CD8-positive, alpha-beta memory T cell (primary cell): ENCODE measurements at regions not wholly inside any gene's neighbourhood (a gene's known extent, or its start where the extent isn't known, plus 50 kb on each side); places are given as distances from the start of the nearest gene placed in this dataset.
A peak's percentile ranks its signal among the peaks of the same experiment; 100 is the strongest.

Experiments
- CTCF ChIA-PET: fragments of 350-600 bp; sonication (Branson Sonifier 250); formaldehyde crosslinking; loops from one replicate; lab custom pipeline; 2021; ENCODE audit warnings: antibody characterized with exemption; lab: Charles Lee
- POLR2A ChIA-PET: fragments of 350-600 bp; sonication (Branson Sonifier 250); formaldehyde crosslinking; loops from one replicate; lab custom pipeline; 2021; ENCODE audit warnings: antibody characterized with exemption; lab: Charles Lee
- DNase-seq, 5 donors: peaks; one replicate each; pipeline versions ENCODE4 v3.0.0 to v3.0.0-alpha.2; 2020 to 2022; ENCODE audit warnings: mixed read lengths in 1 of 5
- H3K27ac ChIP-seq: one replicate; pipeline ENCODE4 v1.7.0; 2013; ENCODE audit warnings: low read depth, mild to moderate bottlenecking, low read length, moderate library complexity
- H3K27me3 ChIP-seq: 2 replicates; pipeline ENCODE4 v1.7.0; 2013; ENCODE audit warnings: low read length, mild to moderate bottlenecking; ENCODE audit not compliant: insufficient read depth, poor library complexity, severe bottlenecking
- H3K36me3 ChIP-seq: 2 replicates; pipeline ENCODE4 v1.7.0; 2013; ENCODE audit warnings: mild to moderate bottlenecking, low read length, moderate library complexity; ENCODE audit not compliant: insufficient read depth
- H3K4me1 ChIP-seq: 2 replicates; pipeline ENCODE4 v1.7.0; 2013; ENCODE audit warnings: mild to moderate bottlenecking, low read length, moderate library complexity; ENCODE audit not compliant: insufficient read depth
- H3K4me3 ChIP-seq: 2 replicates; pipeline ENCODE4 v1.7.0; 2013; ENCODE audit warnings: mild to moderate bottlenecking, low read length
- H3K9me3 ChIP-seq: 2 replicates; pipeline ENCODE4 v1.7.0; 2013; ENCODE audit warnings: mild to moderate bottlenecking, low read length
- H3K27ac Mint-ChIP-seq, 8 donors: one replicate each; pipeline ENCODE4 v1.8.0; 2020 to 2021; ENCODE audit warnings: mixed read lengths in 8 of 8, mild to moderate bottlenecking in 6 of 8, inconsistent platforms in 3 of 8, moderate library complexity in 3 of 8
- H3K27me3 Mint-ChIP-seq, 2 donors: one replicate each; pipeline ENCODE4 v1.8.0; 2020 to 2021; ENCODE audit warnings: mixed read lengths in 2 of 2, mild to moderate bottlenecking in 1 of 2, moderate library complexity in 1 of 2
- H3K36me3 Mint-ChIP-seq, 3 donors: one replicate each; pipeline ENCODE4 v1.8.0; 2020 to 2021; ENCODE audit warnings: mixed read lengths in 3 of 3, inconsistent platforms in 1 of 3, mild to moderate bottlenecking in 1 of 3
- H3K4me1 Mint-ChIP-seq, 3 donors: one replicate each; pipeline ENCODE4 v1.8.0; 2020 to 2021; ENCODE audit warnings: mixed read lengths in 3 of 3, inconsistent platforms in 1 of 3, mild to moderate bottlenecking in 1 of 3
- H3K4me3 Mint-ChIP-seq, 7 donors: one replicate each; pipeline ENCODE4 v1.8.0; 2020 to 2021; ENCODE audit warnings: mixed read lengths in 7 of 7, mild to moderate bottlenecking in 6 of 7, moderate library complexity in 4 of 7, inconsistent platforms in 2 of 7
- H3K9me3 Mint-ChIP-seq, 5 donors: one replicate each; pipeline ENCODE4 v1.8.0; 2020 to 2022; ENCODE audit warnings: mixed read lengths in 5 of 5, mild to moderate bottlenecking in 3 of 5, moderate library complexity in 2 of 5, inconsistent platforms in 1 of 5

GRCh38 chrX:124665621-124666400 is 319.4 kb downstream of the SH2D1A start:
- Mint-ChIP-seq H3K36me3 (no peaks in the 10 kb centered on the region), H3K27ac (peak overlapping the region in 1 of 8 donors; percentile 16), H3K4me3 (no peak overlapping the region), H3K9me3 (peaks cover 0 to 2% (median 0%) of the 10 kb centered on the region in 5 donors), H3K4me1 (peaks cover 2 to 8% (median 7%) of the 10 kb centered on the region in 3 donors), H3K27me3 (peaks cover 0 to 4% of the 10 kb centered on the region in 2 donors)
- H3K4me3 ChIP-seq: no peak overlapping the region
- H3K36me3 ChIP-seq: no peaks in the 10 kb centered on the region
- ChIA-PET CTCF (no interaction called here), POLR2A (interaction anchor here (0.6 kb wide), 1 partner anchor 538 kb away, joined by 3 read pairs; no protein-coding TSS in a partner anchor)
- H3K27me3 ChIP-seq: no peaks in the 10 kb centered on the region
- no peak for DNase-seq
- no peaks in the 10 kb centered on the region for H3K4me1 ChIP-seq
- no peaks in the 10 kb centered on the region for H3K9me3 ChIP-seq
- no peak overlapping the region for H3K27ac ChIP-seq

GRCh38 chrX:124679199-124679598 is 332.8 kb downstream of the SH2D1A start:
- H3K4me3 Mint-ChIP-seq: no peak overlapping the region

GRCh38 chrX:124680287-124680686 is 333.9 kb downstream of the SH2D1A start:
- Histone ChIP-seq H3K9me3 (no peaks in the 10 kb centered on the region), H3K4me3 (no peak overlapping the region), H3K4me1 (no peaks in the 10 kb centered on the region), H3K36me3 (no peaks in the 10 kb centered on the region), H3K27ac (no peak overlapping the region), H3K27me3 (no peaks in the 10 kb centered on the region)
- Mint-ChIP-seq H3K27me3 (no peaks in the 10 kb centered on the region), H3K4me1 (no peaks in the 10 kb centered on the region), H3K9me3 (peaks cover 0 to 10% (median 6%) of the 10 kb centered on the region in 5 donors), H3K4me3 (no peak overlapping the region), H3K27ac (no peak overlapping the region), H3K36me3 (no peaks in the 10 kb centered on the region)
- ChIA-PET CTCF (no interaction called here), POLR2A (no interaction called here)
- no peak for DNase-seq

More at GRCh38 chrX:124679199-124679598, 332.8 kb downstream of the SH2D1A start:
- H3K4me1 Mint-ChIP-seq: no peaks in the 10 kb centered on the region
- no peak overlapping the region for H3K27ac ChIP-seq
- no peaks in the 10 kb centered on the region for H3K27me3 Mint-ChIP-seq
- no peak overlapping the region for H3K27ac Mint-ChIP-seq
- no peaks in the 10 kb centered on the region for H3K27me3 ChIP-seq
- H3K36me3 ChIP-seq: no peaks in the 10 kb centered on the region
- H3K9me3 ChIP-seq: no peaks in the 10 kb centered on the region
- no peaks in the 10 kb centered on the region for H3K36me3 Mint-ChIP-seq
- POLR2A ChIA-PET: no interaction called here
- no peaks in the 10 kb centered on the region for H3K4me1 ChIP-seq
- no peak for DNase-seq
- H3K4me3 ChIP-seq: no peak overlapping the region
- CTCF ChIA-PET: no interaction called here
- peaks cover 0 to 3% (median 0%) of the 10 kb centered on the region in 5 donors for H3K9me3 Mint-ChIP-seq

DNA sequence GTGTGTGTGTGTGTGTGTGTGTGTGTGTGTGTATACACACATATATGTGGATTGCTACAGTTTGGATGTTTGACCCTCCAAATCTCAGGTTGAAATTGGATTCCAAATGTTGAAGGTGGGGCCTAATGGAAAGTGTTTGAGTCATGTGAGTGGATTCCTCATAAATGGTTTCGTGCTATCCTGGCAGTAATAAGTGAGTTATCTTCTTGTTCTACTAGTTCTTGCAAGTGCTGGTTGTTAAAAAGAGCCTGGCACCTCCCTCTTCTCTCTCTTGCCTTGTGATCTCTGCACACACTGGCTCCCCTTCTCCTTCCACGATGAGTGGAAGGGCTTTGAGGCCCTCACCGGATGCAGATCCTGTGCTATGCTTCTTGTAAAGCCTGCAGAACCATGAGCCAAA is 344.1 kb downstream of the SH2D1A start:
- Histone ChIP-seq H3K4me1 (no peaks in the 10 kb centered on the region), H3K27ac (no peak overlapping the region), H3K9me3 (no peaks in the 10 kb centered on the region), H3K4me3 (no peak overlapping the region), H3K36me3 (no peaks in the 10 kb centered on the region), H3K27me3 (no peaks in the 10 kb centered on the region)
- ChIA-PET CTCF (no interaction called here), POLR2A (no interaction called here)
- H3K27me3 Mint-ChIP-seq: peaks cover 0 to 3% of the 10 kb centered on the region in 2 donors
- DNase-seq: no peak
- no peaks in the 10 kb centered on the region for H3K36me3 Mint-ChIP-seq
- H3K27ac Mint-ChIP-seq: no peak overlapping the region
- H3K4me3 Mint-ChIP-seq: no peak overlapping the region
- H3K4me1 Mint-ChIP-seq: no peaks in the 10 kb centered on the region
- H3K9me3 Mint-ChIP-seq: peaks cover 4 to 8% (median 5%) of the 10 kb centered on the region in 5 donors

DNA sequence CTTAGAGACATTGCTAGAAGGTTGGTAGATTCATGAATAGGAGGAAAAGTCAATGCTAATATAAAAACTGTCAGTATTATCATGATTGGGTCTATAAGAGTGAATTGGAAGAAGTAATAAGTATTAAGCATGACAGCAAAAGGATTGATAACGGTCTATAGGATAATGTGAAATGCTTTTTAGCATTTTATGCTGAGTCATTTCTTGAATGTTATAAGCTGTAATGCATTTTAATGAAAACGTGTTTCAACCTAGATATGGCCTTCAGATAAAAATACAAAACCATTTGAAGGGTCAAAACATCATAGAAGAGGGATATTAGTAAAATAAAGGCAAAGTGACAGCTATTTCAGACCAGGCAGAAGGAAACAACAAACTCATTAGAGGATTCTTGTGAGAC is 353.5 kb downstream of the SH2D1A start:
- H3K27ac ChIP-seq: no peak overlapping the region
- Mint-ChIP-seq H3K4me3 (no peak overlapping the region), H3K36me3 (no peaks in the 10 kb centered on the region), H3K9me3 (no peaks in the 10 kb centered on the region), H3K4me1 (no peaks in the 10 kb centered on the region), H3K27me3 (no peaks in the 10 kb centered on the region), H3K27ac (no peak overlapping the region)
- DNase-seq: no peak
- ChIA-PET POLR2A (no interaction called here), CTCF (no interaction called here)
- H3K27me3 ChIP-seq: no peaks in the 10 kb centered on the region
- H3K4me3 ChIP-seq: no peak overlapping the region
- H3K4me1 ChIP-seq: no peaks in the 10 kb centered on the region
- H3K36me3 ChIP-seq: no peaks in the 10 kb centered on the region
- no peaks in the 10 kb centered on the region for H3K9me3 ChIP-seq

DNA sequence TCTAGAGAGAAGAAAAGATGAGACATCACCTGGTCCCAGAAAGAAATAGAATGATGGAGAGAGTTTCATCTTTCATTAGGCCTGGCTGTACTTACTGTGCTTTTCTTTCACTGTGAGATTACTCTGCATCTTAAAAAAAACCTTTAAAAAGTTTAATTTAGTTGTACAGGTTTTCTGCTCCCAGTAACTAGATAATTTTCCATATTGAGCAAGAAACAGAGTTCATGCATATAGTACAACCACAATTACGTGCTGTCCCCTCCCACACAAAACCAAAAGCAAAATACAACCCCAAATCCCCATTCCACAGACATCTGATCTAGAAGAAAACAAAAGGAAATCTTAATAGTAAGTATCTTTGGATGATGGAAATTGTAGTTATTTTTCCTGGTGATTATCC is 371.2 kb downstream of the SH2D1A start:
- no peaks in the 10 kb centered on the region for H3K27me3 Mint-ChIP-seq
- H3K36me3 ChIP-seq: no peaks in the 10 kb centered on the region
- H3K4me1 Mint-ChIP-seq: peaks cover 0 to 12% (median 5%) of the 10 kb centered on the region in 3 donors
- no peak overlapping the region for H3K27ac ChIP-seq
- no peak overlapping the region for H3K4me3 Mint-ChIP-seq
- no peak overlapping the region for H3K27ac Mint-ChIP-seq
- H3K27me3 ChIP-seq: no peaks in the 10 kb centered on the region
- ChIA-PET POLR2A (no interaction called here), CTCF (no interaction called here)
- no peak overlapping the region for H3K4me3 ChIP-seq
- H3K9me3 ChIP-seq: no peaks in the 10 kb centered on the region
- no peak for DNase-seq
- no peaks in the 10 kb centered on the region for H3K9me3 Mint-ChIP-seq
- no peaks in the 10 kb centered on the region for H3K4me1 ChIP-seq
- no peaks in the 10 kb centered on the region for H3K36me3 Mint-ChIP-seq

GRCh38 chrX:124719060-124719459 is 372.7 kb downstream of the SH2D1A start:
- Histone ChIP-seq H3K27ac (no peak overlapping the region), H3K27me3 (no peaks in the 10 kb centered on the region), H3K4me3 (no peak overlapping the region), H3K9me3 (no peaks in the 10 kb centered on the region), H3K36me3 (no peaks in the 10 kb centered on the region), H3K4me1 (no peaks in the 10 kb centered on the region)
- Mint-ChIP-seq H3K27me3 (no peaks in the 10 kb centered on the region), H3K4me1 (peaks cover 0 to 12% (median 5%) of the 10 kb centered on the region in 3 donors), H3K27ac (no peak overlapping the region), H3K4me3 (no peak overlapping the region), H3K36me3 (peaks cover 0 to 1% (median 0%) of the 10 kb centered on the region in 3 donors), H3K9me3 (no peaks in the 10 kb centered on the region)
- POLR2A ChIA-PET: no interaction called here
- CTCF ChIA-PET: no interaction called here
- DNase-seq: no peak

DNA sequence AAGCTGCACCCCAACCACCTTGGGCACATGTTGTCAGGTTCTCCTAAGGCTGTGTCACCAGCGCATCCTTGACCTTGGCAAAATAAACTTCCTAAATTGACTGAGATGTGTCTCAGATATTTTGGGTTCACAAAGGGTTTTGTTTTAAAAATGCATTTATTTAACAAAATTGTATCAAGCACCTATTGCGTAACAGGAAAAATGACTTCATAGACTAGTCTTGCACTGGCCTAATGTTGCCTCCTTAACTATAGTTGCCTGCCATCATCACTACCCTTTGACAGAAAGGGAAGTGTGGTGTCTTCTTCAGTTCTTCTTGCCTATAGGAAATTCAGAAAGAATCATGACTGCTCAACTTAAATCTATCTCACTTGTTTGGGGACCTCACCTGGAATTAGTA is 374.2 kb downstream of the SH2D1A start:
- H3K36me3 Mint-ChIP-seq: peaks cover 0 to 1% (median 0%) of the 10 kb centered on the region in 3 donors
- no peaks in the 10 kb centered on the region for H3K4me1 ChIP-seq
- no peaks in the 10 kb centered on the region for H3K27me3 ChIP-seq
- no peaks in the 10 kb centered on the region for H3K9me3 ChIP-seq
- DNase-seq: no peak
- no peak overlapping the region for H3K4me3 ChIP-seq
- H3K36me3 ChIP-seq: no peaks in the 10 kb centered on the region
- CTCF ChIA-PET: no interaction called here
- peaks cover 2 to 21% (median 12%) of the 10 kb centered on the region in 3 donors for H3K4me1 Mint-ChIP-seq
- no peak overlapping the region for H3K27ac ChIP-seq
- POLR2A ChIA-PET: interaction anchor here (0.6 kb wide), 1 partner anchor 858 kb away, joined by 3 read pairs; no protein-coding TSS in a partner anchor
- no peak overlapping the region for H3K4me3 Mint-ChIP-seq
- H3K27me3 Mint-ChIP-seq: peaks cover 2 to 4% of the 10 kb centered on the region in 2 donors
- no peak overlapping the region for H3K27ac Mint-ChIP-seq
- H3K9me3 Mint-ChIP-seq: no peaks in the 10 kb centered on the region
